HG02642 (cell line): ENCODE measurements at regions not wholly inside any gene's neighbourhood (a gene's known extent, or its start where the extent isn't known, plus 50 kb on each side); places are given as distances from the start of the nearest gene placed in this dataset.
"Not testable (repeated sequence)": the region's sequence is repeated elsewhere in the genome, so short reads cannot be mapped to it uniquely, and the experiment has no call there.

Experiments
- ATAC-seq: cut with Tn5 transposase; IDR thresholded peaks from one replicate; pipeline ENCODE4 v1.9.1; 2021; ENCODE audit warnings: mild to moderate bottlenecking; ENCODE audit not compliant: unreplicated experiment, poor library complexity

DNA sequence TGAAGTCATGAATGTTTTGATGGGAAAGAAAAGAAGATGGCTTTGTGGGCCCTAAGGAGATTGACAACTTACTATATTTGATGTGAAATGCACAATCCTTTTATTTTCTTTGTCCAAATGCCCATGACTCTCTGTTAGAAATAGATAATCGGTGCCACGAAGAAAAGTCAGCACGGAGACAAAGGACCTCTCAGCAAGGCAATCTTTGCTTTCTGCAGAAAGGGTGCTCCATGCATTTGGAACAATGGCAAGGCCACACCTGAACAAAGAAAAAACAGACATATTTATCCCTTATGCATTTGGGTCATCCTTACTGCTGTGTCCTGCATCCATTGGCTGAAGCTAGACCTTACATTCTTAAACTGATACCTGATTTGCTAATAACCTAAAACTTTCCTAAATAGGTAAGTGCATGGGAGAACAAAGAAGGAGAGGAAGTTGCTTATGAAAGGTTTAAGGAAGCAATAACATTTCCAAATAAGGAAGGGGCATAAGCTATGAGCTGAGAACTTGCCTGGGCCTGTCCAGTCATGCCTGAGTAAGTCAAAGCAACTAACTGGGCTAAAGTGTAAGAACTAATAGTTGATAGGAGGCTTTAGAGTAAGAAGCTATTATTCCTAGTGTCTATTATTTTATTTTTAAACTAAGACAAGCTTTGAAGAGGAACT is 158.0 kb upstream of the LMNTD1 start:
- ATAC-seq = not testable (repeated sequence)

GRCh38 chr12:25712169-25712568 is 159.1 kb upstream of the LMNTD1 start:
- peak; percentile 37 for ATAC-seq

GRCh38 chr12:25713264-25713663 is 160.2 kb upstream of the LMNTD1 start:
- peak; percentile 99 for ATAC-seq

GRCh38 chr12:25714198-25714984 is 161.3 kb upstream of the LMNTD1 start:
- ATAC-seq = no peak

DNA sequence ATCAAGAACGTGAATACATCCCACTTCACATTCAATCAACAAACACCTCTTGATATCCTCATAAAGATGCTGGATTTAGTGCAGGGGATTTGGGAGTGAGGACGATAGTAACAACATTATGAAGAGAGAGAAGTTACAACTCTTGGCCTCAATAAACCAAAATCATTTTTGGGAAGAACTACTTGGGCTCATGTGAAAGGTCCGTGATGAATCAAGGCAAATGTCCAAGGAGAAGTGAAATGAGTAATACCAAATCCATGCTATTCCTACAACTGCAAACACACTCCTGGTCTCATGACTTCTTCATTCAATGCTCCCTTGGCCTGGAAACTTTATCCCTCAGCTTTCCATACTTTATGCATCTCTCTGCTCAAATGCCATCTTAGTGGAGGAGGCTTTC is 162.0 kb upstream of the LMNTD1 start:
- ATAC-seq = no peak

DNA sequence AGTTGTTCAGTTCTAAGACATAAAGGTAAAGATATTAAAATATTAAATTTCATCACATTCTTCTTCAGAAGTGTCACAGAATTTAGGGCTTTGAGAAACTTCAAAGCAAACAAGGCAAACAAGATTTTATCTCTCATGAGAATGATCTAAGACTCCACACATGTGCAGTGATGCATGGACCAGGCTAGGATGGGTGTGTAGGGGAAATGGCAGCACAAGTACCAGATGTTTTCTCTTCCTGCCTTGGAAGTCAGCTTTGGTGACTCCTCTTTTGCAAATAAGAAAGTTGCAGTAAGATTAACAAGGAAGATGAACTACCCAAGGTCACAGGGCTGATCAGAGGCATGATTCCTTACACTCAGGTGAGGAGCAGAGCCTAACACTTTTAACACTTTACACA is 163.8 kb upstream of the LMNTD1 start:
- ATAC-seq = no peak

GRCh38 chr12:25717552-25717951 is 164.5 kb upstream of the LMNTD1 start:
- no peak for ATAC-seq

GRCh38 chr12:25718081-25718731 is 165.1 kb upstream of the LMNTD1 start:
- ATAC-seq = no peak

DNA sequence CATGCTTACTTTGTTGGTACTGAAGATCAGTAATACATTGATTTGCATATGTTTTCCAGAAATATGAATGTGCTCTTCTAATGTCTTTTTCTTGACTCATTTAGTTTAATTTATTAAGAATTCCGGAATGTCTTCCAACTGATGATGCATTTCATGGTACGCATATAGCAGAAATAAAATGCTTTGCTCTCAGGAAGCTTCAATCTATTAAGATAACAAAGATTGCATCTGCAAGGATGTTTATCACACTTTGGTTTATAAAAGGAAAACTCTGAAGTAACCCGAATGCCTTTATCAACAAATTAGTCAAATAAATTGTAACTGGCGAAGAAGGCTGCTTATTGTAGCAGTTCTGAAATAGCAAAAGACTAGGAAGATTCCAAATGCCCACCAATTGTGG is 166.4 kb upstream of the LMNTD1 start:
- ATAC-seq = no peak

- no peak for ATAC-seq
Measured at GRCh38 chr12:25723336-25723735, 170.3 kb upstream of the LMNTD1 start.

DNA sequence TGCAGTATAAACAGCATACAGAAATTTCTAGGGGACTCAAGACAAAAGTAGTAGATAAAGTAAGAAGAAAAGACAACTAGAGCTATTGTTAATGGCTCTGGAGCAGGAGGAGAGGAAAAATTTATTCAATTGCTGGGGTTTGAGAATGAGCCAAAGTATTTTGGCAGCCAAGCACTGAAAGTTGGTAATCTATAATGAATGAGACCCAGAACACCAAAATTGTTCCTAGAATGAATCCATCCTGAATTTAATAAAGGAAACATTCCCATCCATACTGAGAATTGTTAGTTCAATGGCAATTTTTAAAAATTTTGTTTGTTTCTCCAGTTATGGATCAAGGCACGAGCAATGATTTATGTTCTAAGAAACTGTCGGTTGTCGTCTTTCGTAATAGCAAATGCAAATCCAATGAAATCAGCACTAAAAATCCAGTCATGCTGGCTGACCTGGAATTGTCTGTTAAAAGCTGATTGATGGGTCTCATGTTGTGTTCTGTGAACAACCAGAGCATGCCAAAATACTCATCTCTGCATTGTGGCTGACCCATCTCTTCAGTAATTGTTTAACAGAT is 170.9 kb upstream of the LMNTD1 start:
- no peak for ATAC-seq

GRCh38 chr12:25725470-25725869 is 172.4 kb upstream of the LMNTD1 start:
- no peak for ATAC-seq

GRCh38 chr12:25725931-25726330 is 172.8 kb upstream of the LMNTD1 start:
- no peak for ATAC-seq

DNA sequence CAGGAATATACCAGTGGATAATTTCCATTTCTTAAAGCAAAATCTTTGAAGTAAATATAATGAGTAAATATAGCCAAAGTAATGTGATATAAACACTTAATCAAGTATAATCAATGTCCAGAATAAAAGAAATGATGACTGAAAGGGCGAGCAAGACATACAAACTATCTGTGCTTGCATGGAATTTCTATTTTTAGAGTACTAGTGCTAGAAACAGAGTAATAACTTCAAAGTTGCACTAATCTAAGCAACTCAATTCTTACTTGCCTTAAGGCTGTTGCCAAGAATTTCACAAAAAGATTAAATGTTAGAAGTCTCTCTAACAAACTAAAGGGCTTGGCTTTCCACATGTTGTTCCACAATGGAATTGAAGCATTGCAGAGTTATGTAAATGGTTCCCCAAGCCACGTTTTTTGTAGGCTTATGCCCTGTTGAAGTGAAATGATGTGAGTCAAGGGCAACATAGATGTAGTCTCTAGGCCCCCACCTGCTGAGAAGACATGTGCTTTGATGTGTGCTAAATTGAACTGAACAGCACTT is 175.0 kb upstream of the LMNTD1 start:
- no peak for ATAC-seq

DNA sequence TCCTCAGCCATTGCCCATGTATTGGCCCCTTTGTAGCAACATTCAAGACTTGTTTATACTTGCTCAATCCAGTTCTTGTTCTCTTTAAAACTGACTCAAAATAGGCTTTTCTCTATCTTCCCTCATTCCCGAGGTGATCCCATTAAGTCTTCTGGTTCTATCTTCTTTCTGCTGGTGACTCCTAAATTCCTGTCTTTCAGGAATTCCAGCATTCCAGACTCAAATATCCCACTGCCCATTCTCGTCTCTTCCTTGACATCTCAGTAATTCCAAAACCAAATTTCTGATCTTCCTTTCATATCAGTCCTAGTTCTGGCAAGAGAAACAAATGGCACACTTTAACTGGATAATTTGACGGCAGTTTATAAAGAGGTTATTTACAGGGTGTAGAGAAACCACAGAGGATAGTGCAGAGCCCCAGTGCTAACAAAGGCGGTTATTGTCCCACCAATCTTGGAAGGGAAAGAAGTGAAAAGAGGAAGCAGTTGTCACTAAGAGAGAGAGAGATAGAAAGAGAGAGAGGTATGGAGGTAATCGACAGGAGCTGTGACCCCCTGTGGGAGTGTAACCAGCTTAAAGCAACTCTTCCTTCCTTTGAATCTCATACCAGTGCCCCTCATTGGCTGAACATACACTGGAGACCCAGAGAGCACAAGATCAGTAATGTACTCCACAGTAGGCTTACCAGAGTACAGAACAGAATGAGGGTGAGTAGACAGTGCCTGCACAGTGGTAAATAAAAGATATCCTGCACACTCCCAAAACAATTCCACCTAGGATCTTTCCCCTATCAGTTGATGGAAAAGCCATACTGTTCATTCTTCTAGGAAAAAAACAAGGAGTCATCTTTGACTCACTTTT is 177.6 kb upstream of the LMNTD1 start:
- ATAC-seq = no peak

GRCh38 chr12:25733541-25733940 is 180.5 kb upstream of the LMNTD1 start:
- ATAC-seq = no peak

- ATAC-seq = peak; percentile 72
Measured at GRCh38 chr12:25734529-25735180, 181.6 kb upstream of the LMNTD1 start.

DNA sequence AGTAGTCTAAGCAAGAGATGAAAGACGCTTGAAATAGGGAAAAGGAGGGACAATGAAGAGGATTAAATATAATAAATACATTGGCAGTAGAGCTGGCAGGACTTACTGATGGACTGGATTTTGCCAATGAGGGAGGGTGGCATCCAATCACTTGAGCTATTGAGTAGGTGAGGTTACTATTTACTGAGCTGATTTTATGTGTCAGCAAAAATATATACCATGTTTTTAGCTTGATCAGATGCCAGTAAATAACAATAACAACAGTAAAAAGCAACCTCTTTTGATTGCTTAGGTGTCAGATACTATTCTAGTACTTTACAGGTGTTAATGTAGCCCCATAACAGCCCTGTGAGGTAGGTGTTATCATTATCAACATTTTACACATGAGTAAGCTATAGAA is 187.5 kb upstream of the LMNTD1 start:
- ATAC-seq = no peak

GRCh38 chr12:25741917-25742316 is 188.8 kb upstream of the LMNTD1 start:
- ATAC-seq = no peak
